ENCODE measurements at regions not wholly inside any gene's neighbourhood (a gene's known extent, or its start where the extent isn't known, plus 50 kb on each side); places are given as distances from the start of the nearest gene placed in this dataset.

GRCh38 chr14:95395098-95395737, 75.5 kb upstream of the CLMN start:
- Histone ChIP-seq H3K4me1 (no peaks in the 10 kb centered on the region), H3K4me3 (no peak overlapping the region), H3K9me3 (no peaks in the 10 kb centered on the region), H3K27ac (no peak overlapping the region), H3K27me3 (no peaks in the 10 kb centered on the region), H3K36me3 (no peaks in the 10 kb centered on the region)
- TF ChIP-seq CTCF (IDR thresholded peaks at IDR 0.05) (no peak), POLR2A (IDR thresholded peaks at IDR 0.05) (no peak)
- intact Hi-C loops (cut with DNase I; ENCODE audit: low total_unique reads) = no loop called here
- DNase-seq = no peak

- intact Hi-C loops (cut with DNase I; ENCODE audit: low total_unique reads) = no loop called here
- no peaks in the 10 kb centered on the region for H3K36me3 ChIP-seq
- no peak overlapping the region for H3K27ac ChIP-seq
- no peaks in the 10 kb centered on the region for H3K4me1 ChIP-seq
- H3K9me3 ChIP-seq = no peaks in the 10 kb centered on the region
- DNase-seq = no peak
- no peak for TF ChIP-seq CTCF (IDR thresholded peaks at IDR 0.05)
- H3K27me3 ChIP-seq = no peaks in the 10 kb centered on the region
- H3K4me3 ChIP-seq = no peak overlapping the region
These were observed 74.8 kb upstream of the CLMN start for GRCh38 chr14:95394297-95395097.

GRCh38 chr14:95392841-95393240, 73.1 kb upstream of the CLMN start:
- Histone ChIP-seq H3K27ac (no peak overlapping the region), H3K4me3 (no peak overlapping the region), H3K4me1 (no peaks in the 10 kb centered on the region), H3K27me3 (no peaks in the 10 kb centered on the region), H3K36me3 (no peaks in the 10 kb centered on the region), H3K9me3 (no peaks in the 10 kb centered on the region)
- DNase-seq = no peak
- TF ChIP-seq CTCF (IDR thresholded peaks at IDR 0.05) (no peak), POLR2A (IDR thresholded peaks at IDR 0.05) (no peak)
- intact Hi-C loops (cut with DNase I; ENCODE audit: low total_unique reads) = no loop called here

GRCh38 chr14:95391331-95391730, 71.6 kb upstream of the CLMN start:
- DNase-seq = no peak
- no peaks in the 10 kb centered on the region for H3K4me1 ChIP-seq
- H3K27me3 ChIP-seq = no peaks in the 10 kb centered on the region
- no peaks in the 10 kb centered on the region for H3K9me3 ChIP-seq
- TF ChIP-seq CTCF (IDR thresholded peaks at IDR 0.05) (no peak), POLR2A (IDR thresholded peaks at IDR 0.05) (no peak)
- intact Hi-C loops (cut with DNase I; ENCODE audit: low total_unique reads) = no loop called here
- H3K27ac ChIP-seq = no peak overlapping the region
- no peaks in the 10 kb centered on the region for H3K36me3 ChIP-seq
- H3K4me3 ChIP-seq = no peak overlapping the region

GRCh38 chr14:95389471-95390011, 69.8 kb upstream of the CLMN start:
- Histone ChIP-seq H3K27me3 (no peaks in the 10 kb centered on the region), H3K4me3 (no peak overlapping the region), H3K4me1 (no peaks in the 10 kb centered on the region), H3K9me3 (no peaks in the 10 kb centered on the region), H3K27ac (peak overlapping the region; percentile 14 to 59), H3K36me3 (no peaks in the 10 kb centered on the region)
- intact Hi-C loops (cut with DNase I; ENCODE audit: low total_unique reads) = no loop called here
- DNase-seq = peak; percentile 46 to 57
- TF ChIP-seq POLR2A (IDR thresholded peaks at IDR 0.05) (no peak), CTCF (IDR thresholded peaks at IDR 0.05) (no peak)

All from uterus (tissue), 3 donors.